BLaER1 (cell line): ENCODE measurements at regions not wholly inside any gene's neighbourhood (a gene's known extent, or its start where the extent isn't known, plus 50 kb on each side); places are given as distances from the start of the nearest gene placed in this dataset.

Source experiments
- H3K27ac ChIP-seq: shearing (Covaris generic); formaldehyde crosslinking; 2 replicates; pipeline ENCODE4 v1.8.1; 2022
- H3K27me3 ChIP-seq: shearing (Covaris generic); formaldehyde crosslinking; 2 replicates; pipeline ENCODE4 v1.8.1; 2022
- H3K36me3 ChIP-seq: shearing (Covaris generic); formaldehyde crosslinking; 2 replicates; pipeline ENCODE4 v1.8.1; 2022
- H3K4me1 ChIP-seq: shearing (Covaris generic); formaldehyde crosslinking; 2 replicates; pipeline ENCODE4 v1.8.1; 2022
- H3K4me2 ChIP-seq: shearing (Covaris generic); formaldehyde crosslinking; 2 replicates; pipeline ENCODE4 v1.8.1; 2022
- H3K4me3 ChIP-seq: shearing (Covaris generic); formaldehyde crosslinking; 2 replicates; pipeline ENCODE4 v1.8.1; 2022
- H3K9ac ChIP-seq: shearing (Covaris generic); formaldehyde crosslinking; 2 replicates; pipeline ENCODE4 v1.8.1; 2022
- H3K9me3 ChIP-seq: shearing (Covaris generic); formaldehyde crosslinking; 2 replicates; pipeline ENCODE4 v1.8.1; 2022
- H4K20me1 ChIP-seq: shearing (Covaris generic); formaldehyde crosslinking; 2 replicates; pipeline ENCODE4 v1.8.1; 2022
- Cebpa-rat ChIP-seq: shearing (Covaris generic); IDR thresholded peaks from 2 replicates; pipeline ENCODE4 v1.8.1; 2022

- TF ChIP-seq Cebpa-rat, result no peak
- Histone ChIP-seq H3K36me3 (no peaks in the 10 kb centered on the region), H3K27ac (no peak overlapping the region), H3K9me3 (no peaks in the 10 kb centered on the region), H3K9ac (no peak overlapping the region), H3K27me3 (peaks cover 69% of the 10 kb centered on the region), H3K4me3 (no peak overlapping the region), H3K4me2 (no peak overlapping the region), H3K4me1 (no peaks in the 10 kb centered on the region), H4K20me1 (no peaks in the 10 kb centered on the region; the same call in 1 of the 2 replicates)
Measured at GRCh38 chrX:137405449-137406140, 160.3 kb upstream of the ZIC3 start.

GRCh38 chrX:137401092-137401491 lies 164.8 kb upstream of the ZIC3 start:
- Histone ChIP-seq H3K27me3 (peaks cover 52% of the 10 kb centered on the region), H3K27ac (no peak overlapping the region), H3K9me3 (no peaks in the 10 kb centered on the region), H3K4me1 (no peaks in the 10 kb centered on the region), H3K9ac (no peak overlapping the region), H3K4me3 (no peak overlapping the region), H3K4me2 (no peak overlapping the region), H3K36me3 (no peaks in the 10 kb centered on the region), H4K20me1 (no peaks in the 10 kb centered on the region; the same call in 1 of the 2 replicates)
- TF ChIP-seq Cebpa-rat, result no peak

- H3K27me3 ChIP-seq, result peaks cover 24% of the 10 kb centered on the region; the same call in 1 of the 2 replicates
- no peak overlapping the region for H3K4me3 ChIP-seq
- H3K36me3 ChIP-seq, result no peaks in the 10 kb centered on the region
- H3K9ac ChIP-seq, result no peak overlapping the region
- H3K9me3 ChIP-seq, result no peaks in the 10 kb centered on the region
- TF ChIP-seq Cebpa-rat, result no peak
- H4K20me1 ChIP-seq, result no peaks in the 10 kb centered on the region
- H3K4me2 ChIP-seq, result no peak overlapping the region
- H3K4me1 ChIP-seq, result no peaks in the 10 kb centered on the region
- H3K27ac ChIP-seq, result no peak overlapping the region
Measured at GRCh38 chrX:137387646-137388045, 178.3 kb upstream of the ZIC3 start.

GRCh38 chrX:137366018-137366633 lies 199.8 kb upstream of the ZIC3 start:
- Histone ChIP-seq H3K4me1 (no peaks in the 10 kb centered on the region), H4K20me1 (no peaks in the 10 kb centered on the region), H3K27ac (no peak overlapping the region), H3K9ac (no peak overlapping the region), H3K9me3 (no peaks in the 10 kb centered on the region), H3K36me3 (no peaks in the 10 kb centered on the region), H3K4me2 (no peak overlapping the region), H3K4me3 (no peak overlapping the region), H3K27me3 (peaks cover 87% of the 10 kb centered on the region)
- no peak for TF ChIP-seq Cebpa-rat

GRCh38 chrX:137363559-137363958 lies 202.4 kb upstream of the ZIC3 start:
- Histone ChIP-seq H3K4me2 (no peak overlapping the region), H4K20me1 (no peaks in the 10 kb centered on the region), H3K27ac (no peak overlapping the region), H3K27me3 (peaks cover 89% of the 10 kb centered on the region), H3K4me1 (no peaks in the 10 kb centered on the region), H3K9ac (no peak overlapping the region), H3K4me3 (no peak overlapping the region), H3K9me3 (no peaks in the 10 kb centered on the region), H3K36me3 (no peaks in the 10 kb centered on the region)
- no peak for TF ChIP-seq Cebpa-rat

- no peak overlapping the region for H3K9ac ChIP-seq
- TF ChIP-seq Cebpa-rat, result no peak
- no peaks in the 10 kb centered on the region for H3K4me1 ChIP-seq
- no peak overlapping the region for H3K4me2 ChIP-seq
- no peaks in the 10 kb centered on the region for H3K36me3 ChIP-seq
- no peaks in the 10 kb centered on the region for H4K20me1 ChIP-seq
- no peaks in the 10 kb centered on the region for H3K9me3 ChIP-seq
- H3K4me3 ChIP-seq, result no peak overlapping the region
- peaks cover 92% of the 10 kb centered on the region for H3K27me3 ChIP-seq
- H3K27ac ChIP-seq, result no peak overlapping the region
Measured at GRCh38 chrX:137362583-137362982, 203.3 kb upstream of the ZIC3 start.

GRCh38 chrX:137354851-137355250 lies 211.1 kb upstream of the ZIC3 start:
- no peak overlapping the region for H3K9ac ChIP-seq
- no peaks in the 10 kb centered on the region for H3K36me3 ChIP-seq
- no peak overlapping the region for H3K27ac ChIP-seq
- H3K4me2 ChIP-seq, result no peak overlapping the region
- H3K4me1 ChIP-seq, result no peaks in the 10 kb centered on the region
- peaks cover 96% of the 10 kb centered on the region for H3K27me3 ChIP-seq
- no peak for TF ChIP-seq Cebpa-rat
- H4K20me1 ChIP-seq, result no peaks in the 10 kb centered on the region; the same call in 1 of the 2 replicates
- H3K9me3 ChIP-seq, result no peaks in the 10 kb centered on the region
- no peak overlapping the region for H3K4me3 ChIP-seq

GRCh38 chrX:137353404-137353803 lies 212.5 kb upstream of the ZIC3 start:
- no peak overlapping the region for H3K4me3 ChIP-seq
- H3K9me3 ChIP-seq, result no peaks in the 10 kb centered on the region
- H3K9ac ChIP-seq, result no peak overlapping the region
- no peak overlapping the region for H3K27ac ChIP-seq
- no peaks in the 10 kb centered on the region for H3K36me3 ChIP-seq
- H3K4me2 ChIP-seq, result no peak overlapping the region
- no peaks in the 10 kb centered on the region; the same call in 1 of the 2 replicates for H4K20me1 ChIP-seq
- H3K4me1 ChIP-seq, result no peaks in the 10 kb centered on the region
- TF ChIP-seq Cebpa-rat, result no peak
- peaks cover 95% of the 10 kb centered on the region for H3K27me3 ChIP-seq

GRCh38 chrX:137352101-137352660 lies 213.7 kb upstream of the ZIC3 start:
- Histone ChIP-seq H3K27ac (no peak overlapping the region), H3K9me3 (no peaks in the 10 kb centered on the region), H3K9ac (no peak overlapping the region), H3K27me3 (peaks cover 94% of the 10 kb centered on the region), H3K4me1 (no peaks in the 10 kb centered on the region), H3K4me3 (no peak overlapping the region), H3K36me3 (no peaks in the 10 kb centered on the region), H3K4me2 (no peak overlapping the region), H4K20me1 (no peaks in the 10 kb centered on the region; the same call in 1 of the 2 replicates)
- no peak for TF ChIP-seq Cebpa-rat

- Histone ChIP-seq H3K27me3 (peaks cover 87% of the 10 kb centered on the region), H4K20me1 (no peaks in the 10 kb centered on the region), H3K36me3 (no peaks in the 10 kb centered on the region), H3K4me2 (no peak overlapping the region), H3K9me3 (no peaks in the 10 kb centered on the region), H3K4me1 (no peaks in the 10 kb centered on the region), H3K27ac (no peak overlapping the region), H3K4me3 (no peak overlapping the region), H3K9ac (no peak overlapping the region)
- no peak for TF ChIP-seq Cebpa-rat
Measured at GRCh38 chrX:137342969-137343368, 223.0 kb upstream of the ZIC3 start.
